IMR-90 (cell line): ENCODE measurements at regions not wholly inside any gene's neighbourhood (a gene's known extent, or its start where the extent isn't known, plus 50 kb on each side); places are given as distances from the start of the nearest gene placed in this dataset.

Experiments
- ATAC-seq: fragments of 200-7000 bp; cut with Tn5 transposase; 2 replicates; pipeline ENCODE4 v1.9.1; 2020; ENCODE audit warnings: low read depth, mild to moderate bottlenecking, moderate library complexity
- BruUV-seq: library from RNA; stranded (reverse); fragments of 400-500 nt; replicated peaks from 2 replicates; lab custom pipeline; 2021; lab: Mats Ljungman, UMichigan
- CTCF ChIA-PET: fragments of 300-600 bp; formaldehyde crosslinking; extraction: SDS; loops from one replicate; lab custom pipeline; 2021; ENCODE audit warnings: antibody characterized with exemption; lab: Yijun Ruan, JAX
- POLR2A ChIA-PET: fragments of 300-600 bp; sonication (Branson Sonifier 250); formaldehyde crosslinking; loops from one replicate; lab custom pipeline; 2022; ENCODE audit warnings: antibody characterized with exemption; ENCODE audit not compliant: unreplicated experiment; lab: Charles Lee
- DNase-seq: peaks from one replicate; pipeline ENCODE4 v3.0.0; 2013
- H2AFZ ChIP-seq: replicated peaks from 2 replicates; pipeline ENCODE3; 2013; ENCODE audit warnings: low read length, mild to moderate bottlenecking; ENCODE audit not compliant: poor library complexity
- H2AK5ac ChIP-seq: 2 replicates; pipeline ENCODE4 v1.6.1; 2013; ENCODE audit warnings: low read depth, low read length, inconsistent platforms
- H2AK9ac ChIP-seq: replicated peaks from 2 replicates; pipeline ENCODE3; 2013; ENCODE audit warnings: mild to moderate bottlenecking, low read depth, low read length, moderate library complexity; ENCODE audit not compliant: poor library complexity
- H2BK120ac ChIP-seq: 2 replicates; pipeline ENCODE4 v1.6.1; 2013; ENCODE audit warnings: low read depth, low read length, inconsistent platforms
- H2BK15ac ChIP-seq: 3 replicates; pipeline ENCODE4 v1.6.1; 2013; ENCODE audit warnings: low read depth, low read length, inconsistent platforms
- H2BK20ac ChIP-seq: 2 replicates; pipeline ENCODE4 v1.6.1; 2013; ENCODE audit warnings: low read depth, mild to moderate bottlenecking, inconsistent platforms, low read length, moderate library complexity
- H2BK5ac ChIP-seq: 2 replicates; pipeline ENCODE4 v1.6.1; 2013; ENCODE audit warnings: mild to moderate bottlenecking, low read depth, low read length, inconsistent platforms; ENCODE audit not compliant: poor library complexity, severe bottlenecking
- H3K14ac ChIP-seq: replicated peaks from 2 replicates; pipeline ENCODE4 v1.6.1; 2013; ENCODE audit warnings: low read depth, low read length, inconsistent platforms
- H3K18ac ChIP-seq: 2 replicates; pipeline ENCODE4 v1.6.1; 2013; ENCODE audit warnings: low read depth, low read length, control low read depth
- H3K23ac ChIP-seq: 2 replicates; pipeline ENCODE4 v1.6.1; 2013; ENCODE audit warnings: low read depth, low read length, inconsistent platforms
- H3K27ac ChIP-seq: 2 replicates; pipeline ENCODE4 v1.5.1; 2013; ENCODE audit warnings: mild to moderate bottlenecking, control low read depth, low read length; ENCODE audit not compliant: insufficient read depth
- H3K27me3 ChIP-seq: 2 replicates; pipeline ENCODE4 v1.6.1; 2013; ENCODE audit warnings: low read length; ENCODE audit not compliant: control insufficient read depth, insufficient read depth
- H3K36me3 ChIP-seq: 2 replicates; pipeline ENCODE4 v1.6.1; 2013; ENCODE audit warnings: low read length, mixed read lengths; ENCODE audit not compliant: control insufficient read depth, insufficient read depth
- H3K4ac ChIP-seq: 2 replicates; pipeline ENCODE4 v1.6.1; 2013; ENCODE audit warnings: low read depth, low read length, inconsistent platforms
- H3K4me1 ChIP-seq: 2 replicates; pipeline ENCODE4 v1.6.1; 2013; ENCODE audit warnings: low read length, mixed read lengths; ENCODE audit not compliant: control insufficient read depth, insufficient read depth
- H3K4me2 ChIP-seq: 2 replicates; pipeline ENCODE4 v1.6.1; 2013; ENCODE audit warnings: low read depth, mild to moderate bottlenecking, control low read depth, low read length, moderate library complexity
- H3K4me3 ChIP-seq: 2 replicates; pipeline ENCODE4 v1.5.1; 2013; ENCODE audit warnings: low read depth, mild to moderate bottlenecking, control low read depth, low read length, moderate library complexity; ENCODE audit not compliant: insufficient read depth
- H3K56ac ChIP-seq: 2 replicates; pipeline ENCODE4 v1.6.1; 2013; ENCODE audit warnings: low read length, inconsistent platforms; ENCODE audit not compliant: insufficient read depth; ENCODE audit errors: extremely low read depth
- H3K79me1 ChIP-seq, 2 experiments: 2 replicates each; pipeline ENCODE4 v1.6.1; 2013; ENCODE audit warnings: low read length in 2 of 2, inconsistent platforms in 1 of 2, low read depth in 1 of 2
- H3K9ac ChIP-seq: 2 replicates; pipeline ENCODE4 v1.6.1; 2013; ENCODE audit warnings: low read depth, low read length, control low read depth
- H3K9me1 ChIP-seq: 2 replicates; pipeline ENCODE4 v1.6.1; 2013; ENCODE audit warnings: low read length, inconsistent platforms; ENCODE audit not compliant: insufficient read depth
- H3K9me3 ChIP-seq: 2 replicates; pipeline ENCODE4 v1.6.1; 2013; ENCODE audit warnings: low read length; ENCODE audit not compliant: control insufficient read depth, insufficient read depth
- H4K20me1 ChIP-seq: 2 replicates; pipeline ENCODE4 v1.6.1; 2013; ENCODE audit warnings: low read length, inconsistent platforms; ENCODE audit not compliant: insufficient read depth
- H4K5ac ChIP-seq: 2 replicates; pipeline ENCODE4 v1.6.1; 2013; ENCODE audit warnings: mild to moderate bottlenecking, low read depth, low read length, control low read depth
- H4K8ac ChIP-seq, 2 experiments: 2 replicates each; pipeline ENCODE4 v1.6.1; 2013; ENCODE audit warnings: low read depth in 2 of 2, low read length in 2 of 2, control low read depth in 1 of 2, inconsistent platforms in 1 of 2
- H4K91ac ChIP-seq: 2 replicates; pipeline ENCODE4 v1.6.1; 2013; ENCODE audit warnings: low read depth, low read length, inconsistent platforms; ENCODE audit not compliant: insufficient read depth
- BHLHE40 ChIP-seq: fragments of 150-350 bp; IDR thresholded peaks from 2 replicates; pipeline ENCODE4 v1.6.1; 2016; ENCODE audit warnings: mild to moderate bottlenecking, low read depth, low read length
- CEBPB ChIP-seq: IDR thresholded peaks from 2 replicates; pipeline ENCODE4 v1.6.1; 2012; ENCODE audit warnings: low read depth, low read length, improper control_type of control experiment
- CHD1 ChIP-seq: IDR thresholded peaks from 2 replicates; pipeline ENCODE4 v1.6.1; 2012; ENCODE audit warnings: low read depth, low read length, improper control_type of control experiment
- FOS ChIP-seq: fragments of 150-350 bp; IDR thresholded peaks from 2 replicates; pipeline ENCODE4 v1.6.1; 2016; ENCODE audit warnings: low read depth, low read length
- MAFK ChIP-seq: IDR thresholded peaks from 2 replicates; pipeline ENCODE4 v1.6.1; 2012; ENCODE audit warnings: low read depth, low read length, improper control_type of control experiment
- MAZ ChIP-seq: IDR thresholded peaks from 2 replicates; pipeline ENCODE4 v1.6.1; 2012; ENCODE audit warnings: low read depth, mild to moderate bottlenecking, low read length, improper control_type of control experiment, moderate library complexity, borderline replicate concordance
- MXI1 ChIP-seq: IDR thresholded peaks from 2 replicates; pipeline ENCODE4 v1.6.1; 2012; ENCODE audit warnings: low read depth, mild to moderate bottlenecking, low read length, moderate library complexity, borderline replicate concordance
- NFE2L2 ChIP-seq: fragments of 150-350 bp; IDR thresholded peaks from 2 replicates; pipeline ENCODE4 v1.6.1; 2016; ENCODE audit warnings: low read depth, mild to moderate bottlenecking, low read length
- POLR2A ChIP-seq: IDR thresholded peaks from 2 replicates; pipeline ENCODE4 v1.6.1; 2012; ENCODE audit warnings: mild to moderate bottlenecking, low read depth, low read length
- RAD21 ChIP-seq: IDR thresholded peaks from 2 replicates; pipeline ENCODE4 v1.6.1; 2012; ENCODE audit warnings: low read length, improper control_type of control experiment
- RCOR1 ChIP-seq: IDR thresholded peaks from 2 replicates; pipeline ENCODE4 v1.6.1; 2012; ENCODE audit warnings: mild to moderate bottlenecking, low read length, improper control_type of control experiment; ENCODE audit not compliant: insufficient replicate concordance
- RFX5 ChIP-seq: IDR thresholded peaks from 2 replicates; pipeline ENCODE4 v1.8.0; 2012; ENCODE audit warnings: low read depth, mild to moderate bottlenecking, low read length, moderate library complexity
- SMC3 ChIP-seq: fragments of 150-350 bp; IDR thresholded peaks from 2 replicates; pipeline ENCODE4 v1.6.1; 2016; ENCODE audit warnings: low read depth, mild to moderate bottlenecking, antibody characterized with exemption, low read length, moderate library complexity
- WGBS, 2 experiments: methylation state at CpG; one replicate each; pipeline versions ENCODE4 v1.1.5 to v1.1.7; 2013; ENCODE audit warnings: missing lambda C conversion rate in 2 of 2; ENCODE audit not compliant: insufficient read length in 1 of 2; ENCODE audit errors: extremely low coverage in 2 of 2; 5-methylcytosine and 5-hydroxymethylcytosine counted together
- dilution Hi-C: fragments of 300-500 bp; cut with HindIII; formaldehyde crosslinking; loops from one replicate; pipeline ENCODE4 v1.14.3; 2018; ENCODE audit warnings: low sequenced_read_pairs; ENCODE audit not compliant: unreplicated experiment
- in situ Hi-C: fragments of 300-500 bp; cut with MboI; formaldehyde crosslinking; loops from 3 replicates; pipeline ENCODE4 v1.14.3; 2019; ENCODE audit warnings: low sequenced_read_pairs, inconsistent platforms, mixed read lengths
- intact Hi-C: fragments of 100-400 bp; cut with micrococcal nuclease; formaldehyde crosslinking; loops from 2 replicates; pipeline ENCODE4 v1.10.0; 2022
- TF ChIP-seq, protein P1 (sequence below): conservative IDR thresholded peaks from 2 replicates; pipeline ENCODE4 v1.5.1; 2012; ENCODE audit warnings: mild to moderate bottlenecking, low read depth, low read length, improper control_type of control experiment
- TF ChIP-seq, protein P2 (sequence below): fragments of 150-350 bp; IDR thresholded peaks from 2 replicates; pipeline ENCODE4 v1.6.1; 2016; ENCODE audit warnings: low read depth, mild to moderate bottlenecking, low read length, moderate library complexity, borderline replicate concordance
- TF ChIP-seq, protein P3 (sequence below): fragments of 150-350 bp; IDR thresholded peaks from 2 replicates; pipeline ENCODE4 v1.6.1; 2017; ENCODE audit warnings: mild to moderate bottlenecking, antibody characterized with exemption, low read length, low read depth

DNA sequence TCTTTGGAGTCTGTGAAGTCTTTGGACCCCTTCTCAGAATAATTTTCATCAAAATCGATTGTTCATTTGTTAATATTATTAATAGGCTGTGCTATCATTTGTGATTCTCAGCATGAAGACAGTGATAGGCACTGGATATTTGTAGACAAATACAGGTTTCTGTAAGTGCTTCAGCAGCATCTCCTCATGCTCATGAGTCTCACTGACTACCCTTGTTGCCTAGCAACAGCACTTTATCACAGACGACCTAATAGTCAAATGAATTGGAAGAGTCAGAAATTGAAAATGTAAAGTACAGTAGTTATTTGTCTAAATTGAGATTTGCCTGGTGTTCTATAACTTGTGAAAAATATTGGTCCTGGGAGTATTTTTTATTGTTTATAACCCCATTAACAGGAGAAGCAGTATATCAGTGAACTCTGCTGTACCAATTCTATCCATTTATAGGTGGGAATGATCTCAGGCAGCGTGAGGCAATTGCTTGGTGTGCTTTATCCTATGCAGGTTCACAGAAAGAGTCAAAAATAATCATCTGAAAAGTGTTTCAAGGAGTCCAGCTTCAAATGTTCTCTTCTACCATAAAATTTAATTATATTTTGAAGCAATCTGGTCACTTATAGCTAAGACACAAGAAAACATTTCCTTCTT, 684.6 kb downstream of the RFPL4B start:
- CTCF ChIA-PET = no interaction called here
- intact Hi-C loops = loop anchor here (2.0 kb wide), 1 partner anchor 25 kb away; no protein-coding TSS in a partner anchor
- no TSS peak for BruUV-seq
- no peak overlapping the region for H3K4ac ChIP-seq
- H3K56ac ChIP-seq = no peak overlapping the region
- H3K79me1 ChIP-seq = no peaks in the 10 kb centered on the region
- no peak overlapping the region for H2BK15ac ChIP-seq
- H4K91ac ChIP-seq = no peak overlapping the region
- H4K8ac ChIP-seq = no peak overlapping the region
- ATAC-seq (no peak), DNase-seq (no peak)
- no peaks in the 10 kb centered on the region for H3K9me3 ChIP-seq
- H3K23ac ChIP-seq = no peak overlapping the region
- no peaks in the 10 kb centered on the region for H3K36me3 ChIP-seq
- dilution Hi-C loops = no loop called here
- H2BK20ac ChIP-seq = no peak overlapping the region
- no peak overlapping the region for H2BK5ac ChIP-seq
- H4K20me1 ChIP-seq = no peaks in the 10 kb centered on the region
- 0 out of 2 replicates have a peak overlapping the region, but pooled peaks have one; percentile 52 for H2AK5ac ChIP-seq
- no peak overlapping the region for H3K18ac ChIP-seq
- H3K14ac ChIP-seq = no peak overlapping the region
- in situ Hi-C loops = no loop called here
- no peak overlapping the region for H2AK9ac ChIP-seq
- no peak overlapping the region for H2BK120ac ChIP-seq
- H3K4me1 ChIP-seq = no peaks in the 10 kb centered on the region
- no peak overlapping the region for H3K27ac ChIP-seq
- H4K5ac ChIP-seq = no peak overlapping the region
- H3K9ac ChIP-seq = no peak overlapping the region
- TF ChIP-seq RAD21 (no peak), CEBPB (no peak), NFE2L2 (no peak), BHLHE40 (no peak), MAZ (no peak), MXI1 (no peak), FOS (no peak), POLR2A (no peak), SMC3 (no peak), RFX5 (no peak), RCOR1 (no peak), CHD1 (no peak), MAFK (no peak)
- TF ChIP-seq, protein P1, sequence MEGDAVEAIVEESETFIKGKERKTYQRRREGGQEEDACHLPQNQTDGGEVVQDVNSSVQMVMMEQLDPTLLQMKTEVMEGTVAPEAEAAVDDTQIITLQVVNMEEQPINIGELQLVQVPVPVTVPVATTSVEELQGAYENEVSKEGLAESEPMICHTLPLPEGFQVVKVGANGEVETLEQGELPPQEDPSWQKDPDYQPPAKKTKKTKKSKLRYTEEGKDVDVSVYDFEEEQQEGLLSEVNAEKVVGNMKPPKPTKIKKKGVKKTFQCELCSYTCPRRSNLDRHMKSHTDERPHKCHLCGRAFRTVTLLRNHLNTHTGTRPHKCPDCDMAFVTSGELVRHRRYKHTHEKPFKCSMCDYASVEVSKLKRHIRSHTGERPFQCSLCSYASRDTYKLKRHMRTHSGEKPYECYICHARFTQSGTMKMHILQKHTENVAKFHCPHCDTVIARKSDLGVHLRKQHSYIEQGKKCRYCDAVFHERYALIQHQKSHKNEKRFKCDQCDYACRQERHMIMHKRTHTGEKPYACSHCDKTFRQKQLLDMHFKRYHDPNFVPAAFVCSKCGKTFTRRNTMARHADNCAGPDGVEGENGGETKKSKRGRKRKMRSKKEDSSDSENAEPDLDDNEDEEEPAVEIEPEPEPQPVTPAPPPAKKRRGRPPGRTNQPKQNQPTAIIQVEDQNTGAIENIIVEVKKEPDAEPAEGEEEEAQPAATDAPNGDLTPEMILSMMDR = no peak
- TF ChIP-seq, protein P2, sequence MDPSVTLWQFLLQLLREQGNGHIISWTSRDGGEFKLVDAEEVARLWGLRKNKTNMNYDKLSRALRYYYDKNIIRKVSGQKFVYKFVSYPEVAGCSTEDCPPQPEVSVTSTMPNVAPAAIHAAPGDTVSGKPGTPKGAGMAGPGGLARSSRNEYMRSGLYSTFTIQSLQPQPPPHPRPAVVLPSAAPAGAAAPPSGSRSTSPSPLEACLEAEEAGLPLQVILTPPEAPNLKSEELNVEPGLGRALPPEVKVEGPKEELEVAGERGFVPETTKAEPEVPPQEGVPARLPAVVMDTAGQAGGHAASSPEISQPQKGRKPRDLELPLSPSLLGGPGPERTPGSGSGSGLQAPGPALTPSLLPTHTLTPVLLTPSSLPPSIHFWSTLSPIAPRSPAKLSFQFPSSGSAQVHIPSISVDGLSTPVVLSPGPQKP = no peak
- TF ChIP-seq, protein P3, sequence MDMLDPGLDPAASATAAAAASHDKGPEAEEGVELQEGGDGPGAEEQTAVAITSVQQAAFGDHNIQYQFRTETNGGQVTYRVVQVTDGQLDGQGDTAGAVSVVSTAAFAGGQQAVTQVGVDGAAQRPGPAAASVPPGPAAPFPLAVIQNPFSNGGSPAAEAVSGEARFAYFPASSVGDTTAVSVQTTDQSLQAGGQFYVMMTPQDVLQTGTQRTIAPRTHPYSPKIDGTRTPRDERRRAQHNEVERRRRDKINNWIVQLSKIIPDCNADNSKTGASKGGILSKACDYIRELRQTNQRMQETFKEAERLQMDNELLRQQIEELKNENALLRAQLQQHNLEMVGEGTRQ = no peak
- H3K4me3 ChIP-seq = no peak overlapping the region
- H3K9me1 ChIP-seq = no peaks in the 10 kb centered on the region
- no CpG with 5 or more reads among the region's 3 CpGs for WGBS, 2 experiments
- POLR2A ChIA-PET = no interaction called here
- no peaks in the 10 kb centered on the region for H3K27me3 ChIP-seq
- no peak overlapping the region for H2AFZ ChIP-seq
- no peak overlapping the region for H3K4me2 ChIP-seq
